ENCODE measurements at regions not wholly inside any gene's neighbourhood (a gene's known extent, or its start where the extent isn't known, plus 50 kb on each side); places are given as distances from the start of the nearest gene placed in this dataset.

GRCh38 chr7:153258686-153259085, 499.1 kb downstream of the ACTR3B start:
- TF ChIP-seq ZNF114 (tag by site-specific recombination; IDR thresholded peaks at IDR 0.05) (no peak), TCF7L2 (IDR thresholded peaks at IDR 0.05; ENCODE audit: borderline replicate concordance, low read depth, low read length) (no peak), ZBTB21 (tag by site-specific recombination; IDR thresholded peaks at IDR 0.05) (no peak), ZNF670 (tag by site-specific recombination; IDR thresholded peaks at IDR 0.05; ENCODE audit: low read depth) (no peak), KLF17 (tag by site-specific recombination; IDR thresholded peaks at IDR 0.05) (no peak), SALL2 (tag by site-specific recombination; IDR thresholded peaks at IDR 0.05; ENCODE audit: borderline replicate concordance) (no peak), SETDB1 (IDR thresholded peaks at IDR 0.05; ENCODE audit: insufficient read length, low read length) (no peak), ZNF37A (tag by site-specific recombination; IDR thresholded peaks at IDR 0.05) (no peak), ZNF175 (tag by site-specific recombination; IDR thresholded peaks at IDR 0.05) (no peak), ZNF501 (tag by site-specific recombination; IDR thresholded peaks at IDR 0.05) (no peak), CTCF (tag by site-specific recombination; IDR thresholded peaks at IDR 0.05) (no peak), ZNF585B (tag by site-specific recombination; IDR thresholded peaks at IDR 0.05) (no peak), ZBTB49 (tag by site-specific recombination; IDR thresholded peaks at IDR 0.05; ENCODE audit: low read depth) (no peak)
